NCI-H446 treated with DMSO at 0.1 percent for 48 hours (cell line): ENCODE measurements at regions not wholly inside any gene's neighbourhood (a gene's known extent, or its start where the extent isn't known, plus 50 kb on each side); places are given as distances from the start of the nearest gene placed in this dataset.

Experiments
- DNase-seq: peaks from one replicate; lab custom pipeline; 2025; lab: John Stamatoyannopoulos, UW

GRCh38 chr2:191559569-191559968 lies 118.4 kb upstream of the NABP1 start:
- no peak for DNase-seq

- no peak for DNase-seq
Measured at GRCh38 chr2:191560411-191560980, 117.4 kb upstream of the NABP1 start.

GRCh38 chr2:191565120-191565519 lies 112.8 kb upstream of the NABP1 start:
- DNase-seq = no peak

GRCh38 chr2:191565647-191566198 lies 112.2 kb upstream of the NABP1 start:
- DNase-seq = no peak

- DNase-seq = peak; percentile 40
Measured at GRCh38 chr2:191566344-191566743, 111.6 kb upstream of the NABP1 start.

- DNase-seq = no peak
Measured at GRCh38 chr2:191567206-191567605, 110.7 kb upstream of the NABP1 start.

GRCh38 chr2:191569025-191569424 lies 108.9 kb upstream of the NABP1 start:
- DNase-seq = no peak

GRCh38 chr2:191571163-191571769 lies 106.7 kb upstream of the NABP1 start:
- peak; percentile 19 for DNase-seq

- no peak for DNase-seq
Measured at GRCh38 chr2:191572319-191572718, 105.6 kb upstream of the NABP1 start.

GRCh38 chr2:191573216-191573615 lies 104.7 kb upstream of the NABP1 start:
- no peak for DNase-seq

- DNase-seq = no peak
Measured at GRCh38 chr2:191574232-191574631, 103.7 kb upstream of the NABP1 start.

- no peak for DNase-seq
Measured at GRCh38 chr2:191577605-191578004, 100.3 kb upstream of the NABP1 start.

- DNase-seq = no peak
Measured at GRCh38 chr2:191578031-191578430, 99.9 kb upstream of the NABP1 start.

- DNase-seq = peak; percentile 2
Measured at GRCh38 chr2:191580581-191580980, 97.4 kb upstream of the NABP1 start.

- no peak for DNase-seq
Measured at GRCh38 chr2:191581003-191581402, 96.9 kb upstream of the NABP1 start.

- no peak for DNase-seq
Measured at GRCh38 chr2:191582355-191582754, 95.6 kb upstream of the NABP1 start.

GRCh38 chr2:191591025-191591424 lies 86.9 kb upstream of the NABP1 start:
- no peak for DNase-seq

GRCh38 chr2:191593622-191594385 lies 84.1 kb upstream of the NABP1 start:
- DNase-seq = no peak

- DNase-seq = no peak
Measured at GRCh38 chr2:191597186-191597751, 80.7 kb upstream of the NABP1 start.

- DNase-seq = no peak
Measured at GRCh38 chr2:191598296-191598695, 79.6 kb upstream of the NABP1 start.

GRCh38 chr2:191601060-191601459 lies 76.9 kb upstream of the NABP1 start:
- DNase-seq = no peak

- peak; percentile 33 for DNase-seq
Measured at GRCh38 chr2:191604154-191604553, 73.8 kb upstream of the NABP1 start.

GRCh38 chr2:191607096-191607495 lies 70.8 kb upstream of the NABP1 start:
- no peak for DNase-seq
